HL-60/S4 (cell line): ENCODE measurements at regions not wholly inside any gene's neighbourhood (a gene's known extent, or its start where the extent isn't known, plus 50 kb on each side); places are given as distances from the start of the nearest gene placed in this dataset.
"Not testable (repeated sequence)": the region's sequence is repeated elsewhere in the genome, so short reads cannot be mapped to it uniquely, and the experiment has no call there.

Experiments used
- in situ Hi-C: fragments of 300-500 bp; cut with MboI; formaldehyde crosslinking; loops from 2 replicates; pipeline ENCODE4 v1.14.3; 2022; ENCODE audit warnings: low sequenced_read_pairs

GRCh38 chr1:115458426-115459114 lies 120.5 kb upstream of the NGF start:
- in situ Hi-C loops, result loop anchor here (25.0 kb wide), 1 partner anchor 196 kb away; no protein-coding TSS in a partner anchor

- in situ Hi-C loops, result loop anchor here (25.0 kb wide), 1 partner anchor 195 kb away; no protein-coding TSS in a partner anchor
These were observed 119.2 kb upstream of the NGF start for GRCh38 chr1:115457289-115457688.

GRCh38 chr1:115456441-115456961 lies 118.5 kb upstream of the NGF start:
- in situ Hi-C loops, result loop anchor here (25.0 kb wide), 1 partner anchor 194 kb away; no protein-coding TSS in a partner anchor

GRCh38 chr1:115454837-115455511 lies 116.9 kb upstream of the NGF start:
- in situ Hi-C loops, result loop anchor here (25.0 kb wide), 1 partner anchor 193 kb away; no protein-coding TSS in a partner anchor

- in situ Hi-C loops, result loop anchor here (25.0 kb wide), 1 partner anchor 191 kb away; no protein-coding TSS in a partner anchor
These were observed 115.6 kb upstream of the NGF start for GRCh38 chr1:115453666-115454065.

GRCh38 chr1:115452600-115453329 lies 114.7 kb upstream of the NGF start:
- in situ Hi-C loops, result loop anchor here (25.0 kb wide), 1 partner anchor 190 kb away; no protein-coding TSS in a partner anchor

- in situ Hi-C loops, result loop anchor here (25.0 kb wide), 1 partner anchor 188 kb away; no protein-coding TSS in a partner anchor
These were observed 112.5 kb upstream of the NGF start for GRCh38 chr1:115450501-115451040.

- in situ Hi-C loops, result no loop called here
These were observed 110.4 kb upstream of the NGF start for GRCh38 chr1:115448282-115449044.

- in situ Hi-C loops, result no loop called here
These were observed 109.6 kb upstream of the NGF start for GRCh38 chr1:115447672-115448071.

- in situ Hi-C loops, result no loop called here
These were observed 107.0 kb upstream of the NGF start for GRCh38 chr1:115445090-115445489.

- in situ Hi-C loops, result no loop called here
These were observed 102.7 kb upstream of the NGF start for GRCh38 chr1:115440733-115441132.

GRCh38 chr1:115439520-115439919 lies 101.5 kb upstream of the NGF start:
- in situ Hi-C loops, result not testable (repeated sequence)

GRCh38 chr1:115437196-115437595 lies 99.1 kb upstream of the NGF start:
- in situ Hi-C loops, result no loop called here

- in situ Hi-C loops, result no loop called here
These were observed 98.5 kb upstream of the NGF start for GRCh38 chr1:115436596-115436995.

- in situ Hi-C loops, result no loop called here
These were observed 95.4 kb upstream of the NGF start for GRCh38 chr1:115433483-115433882.

GRCh38 chr1:115432061-115432460 lies 94.0 kb upstream of the NGF start:
- in situ Hi-C loops, result no loop called here

- in situ Hi-C loops, result no loop called here
These were observed 92.6 kb upstream of the NGF start for GRCh38 chr1:115430441-115431158.

- in situ Hi-C loops, result no loop called here
These were observed 91.8 kb upstream of the NGF start for GRCh38 chr1:115429884-115430283.

GRCh38 chr1:115429241-115429640 lies 91.2 kb upstream of the NGF start:
- in situ Hi-C loops, result no loop called here
